Hepatocyte (in vitro differentiated cells): ENCODE measurements at regions not wholly inside any gene's neighbourhood (a gene's known extent, or its start where the extent isn't known, plus 50 kb on each side); places are given as distances from the start of the nearest gene placed in this dataset.

Experiments
- CTCF ChIP-seq: fragments of 200-600 bp; sonication (generic); IDR thresholded peaks from 2 replicates; pipeline ENCODE4 v1.5.1; 2016; ENCODE audit warnings: antibody characterized with exemption, mild to moderate bottlenecking; ENCODE audit not compliant: poor library complexity
- EZH2 ChIP-seq: fragments of 200-600 bp; sonication (generic); IDR thresholded peaks from 2 replicates; pipeline ENCODE4 v1.6.1; 2016; ENCODE audit warnings: antibody characterized with exemption, mild to moderate bottlenecking, borderline replicate concordance

- TF ChIP-seq CTCF (no peak), EZH2 (no peak)
These were observed 421.2 kb downstream of the DCAF12L2 start for GRCh38 chrX:125744914-125745313.
